Ovary (tissue), 7 donors: ENCODE measurements at regions not wholly inside any gene's neighbourhood (a gene's known extent, or its start where the extent isn't known, plus 50 kb on each side); places are given as distances from the start of the nearest gene placed in this dataset.

Experiments used
- DNase-seq, 5 donors: peaks; one replicate each; pipeline ENCODE4 v3.0.0-alpha.2; 2019 to 2020
- H3K27ac ChIP-seq, 2 donors: fragments of 200-600 bp; one replicate each; pipeline versions ENCODE4 v1.5.1 to v1.8.0; 2019 to 2022
- H3K27me3 ChIP-seq: fragments of 200-600 bp; one replicate; pipeline ENCODE4 v1.8.0; 2022
- H3K36me3 ChIP-seq: fragments of 200-600 bp; sonication (generic); one replicate; pipeline ENCODE4 v1.5.1; 2019
- H3K4me1 ChIP-seq: one replicate; pipeline ENCODE4 v1.8.1; 2013; ENCODE audit warnings: mild to moderate bottlenecking, moderate library complexity; ENCODE audit not compliant: insufficient read depth
- H3K4me3 ChIP-seq: fragments of 200-600 bp; sonication (generic); one replicate; pipeline ENCODE4 v1.5.1; 2017
- H3K9me3 ChIP-seq, 2 donors: fragments of 200-600 bp in 1 of 2; sonication (generic) in 1 of 2; one replicate each; pipeline versions ENCODE4 v1.5.1 to v1.8.1; 2013 to 2019; ENCODE audit warnings: mild to moderate bottlenecking in 1 of 2, moderate library complexity in 1 of 2
- EP300 ChIP-seq: sonication (generic); formaldehyde crosslinking; IDR thresholded peaks from one replicate; pipeline ENCODE4 v1.6.1; 2017; ENCODE audit warnings: antibody characterized with exemption
- POLR2A ChIP-seq: fragments of 450-650 bp; IDR thresholded peaks from one replicate; pipeline ENCODE4 v1.6.1; 2017; ENCODE audit warnings: antibody characterized with exemption, mild to moderate bottlenecking, moderate library complexity
- WGBS, 3 donors: extraction: QIAGEN DNeasy Blood & Tissue Kit in 1 of 3; methylation state at CpG; one replicate each; pipeline versions ENCODE4 v1.1.5 to v1.1.7; 2013 to 2017; 5-methylcytosine and 5-hydroxymethylcytosine counted together
- intact Hi-C, 4 donors: fragments of 100-400 bp; cut with DNase I; formaldehyde crosslinking; loops; one replicate each; pipeline versions ENCODE4 v1.11.0 to v1.15.1; 2022 to 2023
- TF ChIP-seq, protein P1 (sequence below), 3 donors: fragments of 450-650 bp in 2 of 3; fragments of 200-600 bp in 1 of 3; IDR thresholded peaks; one replicate each; pipeline versions ENCODE4 v1.5.1 to v1.8.0; 2016 to 2022; ENCODE audit warnings: antibody characterized with exemption in 3 of 3, mild to moderate bottlenecking in 1 of 3
- donor health status: DM: no; HTN: no; CAD: no; lungs with moderate emphysema.
- donor health status: DM: no; HTN: no; CAD: no.
- donor health status: Bipolar disorder and iron deficiency.
- donor health status: DM: no; HTN: no; CAD: no.
- donor health status: DM: yes; HTN: yes; CAD: no.

DNA sequence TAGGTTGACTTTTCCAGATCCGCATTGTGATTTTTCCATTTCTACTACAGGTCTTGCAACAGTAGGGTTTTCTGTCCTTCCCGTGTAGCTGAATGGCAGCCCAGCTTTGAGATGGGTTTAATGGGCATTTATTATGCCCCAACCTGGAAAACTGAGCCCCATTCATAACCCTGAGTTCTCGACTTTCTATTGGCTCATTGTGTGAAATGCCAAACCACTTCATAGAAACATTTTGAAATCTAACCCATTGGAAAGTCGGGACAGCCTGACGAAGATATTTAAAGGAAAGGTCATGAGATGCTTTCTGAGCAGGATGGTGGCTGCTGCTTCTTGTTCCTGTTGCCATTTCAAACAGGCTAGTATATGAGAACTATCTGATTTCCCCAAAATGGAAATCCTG, 203.5 kb downstream of the ZFP36L2 start:
- WGBS, 3 donors, result 94 to 96% (median 95%) methylated on average over 5 of the region's 5 CpGs
- peak in 1 of 5 donors; percentile 8 for DNase-seq
- no peak overlapping the region for H3K27ac ChIP-seq
- no peaks in the 10 kb centered on the region for H3K9me3 ChIP-seq
- intact Hi-C loops, result loop anchor here in 3 of 4 donors (5.0 to 10.0 kb wide), 4 partner anchors 46 to 66 kb away; no protein-coding TSS in a partner anchor
- H3K36me3 ChIP-seq, result no peaks in the 10 kb centered on the region
- H3K4me3 ChIP-seq, result no peak overlapping the region
- TF ChIP-seq, protein P1, sequence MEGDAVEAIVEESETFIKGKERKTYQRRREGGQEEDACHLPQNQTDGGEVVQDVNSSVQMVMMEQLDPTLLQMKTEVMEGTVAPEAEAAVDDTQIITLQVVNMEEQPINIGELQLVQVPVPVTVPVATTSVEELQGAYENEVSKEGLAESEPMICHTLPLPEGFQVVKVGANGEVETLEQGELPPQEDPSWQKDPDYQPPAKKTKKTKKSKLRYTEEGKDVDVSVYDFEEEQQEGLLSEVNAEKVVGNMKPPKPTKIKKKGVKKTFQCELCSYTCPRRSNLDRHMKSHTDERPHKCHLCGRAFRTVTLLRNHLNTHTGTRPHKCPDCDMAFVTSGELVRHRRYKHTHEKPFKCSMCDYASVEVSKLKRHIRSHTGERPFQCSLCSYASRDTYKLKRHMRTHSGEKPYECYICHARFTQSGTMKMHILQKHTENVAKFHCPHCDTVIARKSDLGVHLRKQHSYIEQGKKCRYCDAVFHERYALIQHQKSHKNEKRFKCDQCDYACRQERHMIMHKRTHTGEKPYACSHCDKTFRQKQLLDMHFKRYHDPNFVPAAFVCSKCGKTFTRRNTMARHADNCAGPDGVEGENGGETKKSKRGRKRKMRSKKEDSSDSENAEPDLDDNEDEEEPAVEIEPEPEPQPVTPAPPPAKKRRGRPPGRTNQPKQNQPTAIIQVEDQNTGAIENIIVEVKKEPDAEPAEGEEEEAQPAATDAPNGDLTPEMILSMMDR (IDR thresholded peaks at IDR 0.05), result no peak
- TF ChIP-seq EP300 (no peak), POLR2A (no peak)
- peaks cover 10% of the 10 kb centered on the region for H3K4me1 ChIP-seq
- no peaks in the 10 kb centered on the region for H3K27me3 ChIP-seq

DNA sequence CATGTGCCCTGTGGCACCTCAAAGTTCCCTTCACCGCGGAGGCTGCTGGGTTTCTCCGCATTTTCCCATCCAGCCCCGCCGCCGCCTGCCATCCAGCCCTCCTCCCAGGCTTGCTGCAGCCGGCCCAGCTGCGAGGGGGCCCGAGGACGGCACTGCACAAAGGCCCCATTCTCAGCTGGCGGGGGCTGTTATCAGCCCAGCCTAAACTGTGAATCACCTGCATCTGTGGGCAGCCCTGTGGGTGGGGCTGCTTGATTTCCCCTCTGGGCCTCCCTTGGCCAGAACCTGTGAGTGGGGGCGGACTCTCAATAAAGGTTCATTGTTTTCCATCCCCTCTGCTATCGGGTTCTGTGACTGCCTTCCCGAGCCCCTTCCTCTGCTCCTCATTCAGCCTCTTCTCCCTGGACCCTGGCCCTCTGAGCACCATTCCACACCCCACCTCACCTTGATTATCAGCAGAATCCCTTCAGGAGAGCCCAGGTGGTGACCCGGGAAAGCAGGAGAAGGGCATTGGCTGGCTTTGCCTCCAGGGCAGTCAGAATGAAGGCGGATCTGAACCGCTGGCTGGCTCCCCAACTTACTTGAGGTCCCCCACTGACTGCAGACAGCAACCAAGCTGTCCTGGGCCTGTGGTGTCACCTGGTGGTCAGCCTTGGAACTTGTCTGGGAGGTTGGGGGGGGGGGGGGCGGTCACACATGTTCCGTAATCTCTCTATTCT, 204.5 kb downstream of the ZFP36L2 start:
- Histone ChIP-seq H3K4me3 (no peak overlapping the region), H3K9me3 (no peaks in the 10 kb centered on the region), H3K27ac (no peak overlapping the region), H3K4me1 (peaks cover 11% of the 10 kb centered on the region), H3K36me3 (no peaks in the 10 kb centered on the region), H3K27me3 (no peaks in the 10 kb centered on the region)
- DNase-seq, result peak in 3 of 5 donors; percentile 28 to 32 (median 32)
- intact Hi-C loops, result loop anchor here in 3 of 4 donors (5.0 to 10.0 kb wide), 4 partner anchors 45 to 65 kb away; no protein-coding TSS in a partner anchor
- TF ChIP-seq EP300 (no peak), POLR2A (no peak)
- TF ChIP-seq, protein P1 (IDR thresholded peaks at IDR 0.05), result no peak
- 88 to 93% (median 92%) methylated on average over 19 of the region's 19 CpGs for WGBS, 3 donors

DNA sequence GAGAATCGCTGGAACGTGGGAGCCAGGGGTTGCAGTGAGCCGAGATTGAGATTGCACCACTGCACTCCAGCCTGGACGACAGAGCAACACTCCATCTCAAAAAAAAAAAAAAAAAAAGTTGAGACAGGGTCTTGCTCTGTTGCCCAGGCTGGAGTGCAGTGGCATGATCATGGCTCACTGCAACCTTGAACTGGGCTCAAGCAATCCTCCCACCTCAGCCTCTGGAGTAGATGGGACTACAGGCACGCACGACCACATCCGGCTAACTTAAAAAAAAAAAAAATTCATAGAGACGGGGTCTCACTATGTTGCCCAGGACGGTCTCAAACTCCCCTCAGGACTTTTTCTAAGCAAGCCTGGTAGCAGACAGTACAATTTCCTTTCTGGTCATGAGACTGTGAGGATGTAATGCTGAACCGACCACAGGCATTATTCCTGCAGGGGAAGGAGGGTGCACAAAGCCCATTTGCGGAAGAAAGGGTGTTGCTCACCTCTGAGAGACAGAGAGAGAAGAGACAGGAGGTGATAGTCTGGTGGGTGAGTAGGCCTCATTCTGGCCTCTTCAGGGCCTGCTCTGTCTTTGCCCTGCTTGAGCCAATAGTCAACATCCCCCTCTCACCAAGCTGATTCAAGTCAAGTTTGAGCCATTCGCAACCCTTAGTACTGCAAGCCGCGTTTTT, 205.3 kb downstream of the ZFP36L2 start:
- H3K9me3 ChIP-seq, result no peaks in the 10 kb centered on the region
- H3K27me3 ChIP-seq, result no peaks in the 10 kb centered on the region
- H3K4me1 ChIP-seq, result peaks cover 10% of the 10 kb centered on the region
- H3K4me3 ChIP-seq, result no peak overlapping the region
- peak in 3 of 5 donors; percentile 10 to 20 (median 19) for DNase-seq
- no peaks in the 10 kb centered on the region for H3K36me3 ChIP-seq
- 93 to 94% (median 93%) methylated on average over 14 of the region's 14 CpGs for WGBS, 3 donors
- TF ChIP-seq, protein P1 (IDR thresholded peaks at IDR 0.05), result no peak
- no peak for TF ChIP-seq EP300
- no peak for TF ChIP-seq POLR2A
- intact Hi-C loops, result loop anchor here in 3 of 4 donors (5.0 to 10.0 kb wide), 4 partner anchors 44 to 64 kb away; no protein-coding TSS in a partner anchor
- no peak overlapping the region for H3K27ac ChIP-seq

- H3K27me3 ChIP-seq, result no peaks in the 10 kb centered on the region
- no peak overlapping the region for H3K4me3 ChIP-seq
- H3K9me3 ChIP-seq, result no peaks in the 10 kb centered on the region
- H3K36me3 ChIP-seq, result no peaks in the 10 kb centered on the region
- H3K4me1 ChIP-seq, result peaks cover 7% of the 10 kb centered on the region
- no peak for TF ChIP-seq EP300
- TF ChIP-seq POLR2A, result no peak
- TF ChIP-seq, protein P1 (IDR thresholded peaks at IDR 0.05), result no peak
- intact Hi-C loops, result loop anchor here in 3 of 4 donors (5.0 to 10.0 kb wide), 4 partner anchors 43 to 65 kb away; no protein-coding TSS in a partner anchor
- no peak overlapping the region for H3K27ac ChIP-seq
- WGBS, 3 donors, result 93 to 100% (median 96%) methylated on average over 1 of the region's 1 CpG
- peak in 2 of 5 donors; percentile 8 to 9 for DNase-seq
Observed at GRCh38 chr2:43020296-43020695, 206.1 kb downstream of the ZFP36L2 start.
